ENCODE measurements at regions not wholly inside any gene's neighbourhood (a gene's known extent, or its start where the extent isn't known, plus 50 kb on each side); places are given as distances from the start of the nearest gene placed in this dataset.

GRCh38 chrX:17968367-17968766 lies 107.3 kb upstream of the RAI2 start (continued):
- TF ChIP-seq TEAD4 (IDR thresholded peaks at IDR 0.05; ENCODE audit: low read length) (peak; percentile 62; the same call in 1 of the 2 replicates), TEAD4 (CRISPR knock-in tag; IDR thresholded peaks at IDR 0.05; ENCODE audit: borderline replicate concordance) (no peak), HES1 (IDR thresholded peaks at IDR 0.05; ENCODE audit: low read depth) (no peak), TAL1 (IDR thresholded peaks at IDR 0.05) (peak; percentile 50; the same call in 1 of the 2 replicates), FUS (optimal IDR thresholded peaks at IDR 0.05; ENCODE audit: low read depth, low read length) (no peak), EZH2 (IDR thresholded peaks at IDR 0.05; ENCODE audit: borderline replicate concordance, low read depth, low read length) (no peak)

- in situ Hi-C loops (cut with MboI): loop anchor here (25.0 kb wide), 1 partner anchor 419 kb away; no protein-coding TSS in a partner anchor
- H3K9me1 ChIP-seq (ENCODE audit: control insufficient read depth, insufficient read depth, low read length): no peaks in the 10 kb centered on the region
- no peak overlapping the region for H3K27ac ChIP-seq (ENCODE audit: extremely low read depth, low read depth, low read length)
- intact Hi-C loops (cut with micrococcal nuclease): no loop called here
- no peak for FAIRE-seq
- POLR2A ChIA-PET: interaction anchor here (0.6 to 1.4 kb wide), 2 partner anchors 12 to 386 kb away, joined by 3 read pairs; partner anchors contain the start of gene SCML2
- no peaks in the 10 kb centered on the region for H4K20me1 ChIP-seq (replicated peaks; ENCODE audit: control insufficient read depth, insufficient read depth, low read length)
- H3K4me2 ChIP-seq (ENCODE audit: insufficient read depth, low read length): no peak overlapping the region
- TF ChIP-seq JUNB (CRISPR knock-in tag; conservative IDR thresholded peaks at IDR 0.05) (no peak), ZNF77 (CRISPR knock-in tag; IDR thresholded peaks at IDR 0.05) (no peak), CTBP1 (IDR thresholded peaks at IDR 0.05; ENCODE audit: borderline replicate concordance) (no peak), ZBTB17 (CRISPR knock-in tag; IDR thresholded peaks at IDR 0.05) (no peak), KLF16 (IDR thresholded peaks at IDR 0.05) (no peak), BRF1 (IDR thresholded peaks at IDR 0.05; ENCODE audit: borderline replicate concordance, extremely low read depth, insufficient read length) (no peak), ZNF408 (CRISPR knock-in tag; IDR thresholded peaks at IDR 0.05; ENCODE audit: low read depth) (no peak), COPS2 (conservative IDR thresholded peaks at IDR 0.05) (no peak), WHSC1 (IDR thresholded peaks at IDR 0.05; ENCODE audit: low read length) (no peak), L3MBTL2 (IDR thresholded peaks at IDR 0.05) (no peak)
- WGBS (ENCODE audit: insufficient coverage, low coverage, missing lambda C conversion rate): 0% methylated on average over 3 of the region's 3 CpGs
- CTCF ChIA-PET (ENCODE audit: low intra/inter-chr PET ratio): no interaction called here
- H3K36me3 ChIP-seq (ENCODE audit: control insufficient read depth, insufficient read depth, low read length): no peaks in the 10 kb centered on the region
- H3K4me1 ChIP-seq (replicated peaks in 1 of 2; ENCODE audit: control insufficient read depth in 2 of 2, insufficient read depth in 2 of 2, low read length in 2 of 2): no peaks in the 10 kb centered on the region
- no peak for DNase-seq (ENCODE audit: extremely low read depth in 1 of 4, low spot score in 3 of 4)
- BruUV-seq (replicated peaks): no TSS peak
- no peaks in the 10 kb centered on the region for H3K9me3 ChIP-seq (replicated peaks; ENCODE audit: control insufficient read depth, insufficient read depth, low read depth, low read length)
- no peaks in the 10 kb centered on the region for H3K79me2 ChIP-seq (ENCODE audit: control insufficient read depth, insufficient read depth, low read length)
- H3K27me3 ChIP-seq (ENCODE audit: control insufficient read depth in 2 of 2, insufficient read depth in 2 of 2, low read length in 2 of 2): no peaks in the 10 kb centered on the region
- no peak for ATAC-seq
- no peak overlapping the region for H3K4me3 ChIP-seq
- H2AFZ ChIP-seq (ENCODE audit: low read depth, low read length): no peak overlapping the region
- no peak overlapping the region for H3K9ac ChIP-seq (ENCODE audit: insufficient read depth in 1 of 2, low read depth in 2 of 2, low read length in 2 of 2)
These were observed 106.8 kb upstream of the RAI2 start for GRCh38 chrX:17967888-17968287.

All from K562 (cell line).